Natural killer cell (primary cell): ENCODE measurements at regions not wholly inside any gene's neighbourhood (a gene's known extent, or its start where the extent isn't known, plus 50 kb on each side); places are given as distances from the start of the nearest gene placed in this dataset.

Experiments
- ATAC-seq, 3 donors: fragments of 150-1000 bp in 2 of 3; fragments of 200-7000 bp in 1 of 3; cut with Tn5 transposase; 1 replicate in 1 of 3; 2 replicates in 2 of 3; pipeline ENCODE4 v1.10.0; 2021; ENCODE audit warnings: mild to moderate bottlenecking in 2 of 3, moderate library complexity in 2 of 3
- DNase-seq, 2 donors: peaks; one replicate each; pipeline versions ENCODE4 v3.0.0 to v3.0.0-alpha.2; 2013 to 2021; ENCODE audit warnings: mixed read lengths in 1 of 2
- H3K27ac ChIP-seq: one replicate; pipeline ENCODE4 v1.5.1; 2013; ENCODE audit warnings: mild to moderate bottlenecking, low read length
- H3K27me3 ChIP-seq: one replicate; pipeline ENCODE4 v1.6.1; 2013; ENCODE audit warnings: low read length; ENCODE audit not compliant: control insufficient read depth, insufficient read depth
- H3K36me3 ChIP-seq: one replicate; pipeline ENCODE4 v1.6.1; 2013; ENCODE audit warnings: low read length; ENCODE audit not compliant: control insufficient read depth, insufficient read depth
- H3K4me1 ChIP-seq: one replicate; pipeline ENCODE4 v1.6.1; 2013; ENCODE audit warnings: low read length; ENCODE audit not compliant: control insufficient read depth, insufficient read depth
- H3K4me3 ChIP-seq: one replicate; pipeline ENCODE4 v1.5.1; 2013; ENCODE audit warnings: low read length
- H3K9me3 ChIP-seq: one replicate; pipeline ENCODE4 v1.6.1; 2013; ENCODE audit warnings: low read length; ENCODE audit not compliant: control insufficient read depth, insufficient read depth
- H3K27ac Mint-ChIP-seq, 2 donors: one replicate each; pipeline ENCODE4 v1.8.0; 2022; ENCODE audit warnings: mild to moderate bottlenecking in 2 of 2, mixed read lengths in 2 of 2, moderate library complexity in 1 of 2
- H3K27me3 Mint-ChIP-seq, 2 donors: one replicate each; pipeline ENCODE4 v1.8.0; 2022; ENCODE audit warnings: low read depth in 2 of 2, mixed read lengths in 2 of 2
- H3K36me3 Mint-ChIP-seq: one replicate; pipeline ENCODE4 v1.8.0; 2022; ENCODE audit warnings: mixed read lengths
- H3K4me1 Mint-ChIP-seq, 2 donors: one replicate each; pipeline ENCODE4 v1.8.0; 2022; ENCODE audit warnings: mixed read lengths in 2 of 2
- H3K4me3 Mint-ChIP-seq: one replicate; pipeline ENCODE4 v1.8.0; 2022; ENCODE audit warnings: mild to moderate bottlenecking, moderate library complexity, mixed read lengths
- H3K9me3 Mint-ChIP-seq, 2 donors: one replicate each; pipeline ENCODE4 v1.8.0; 2022; ENCODE audit warnings: mixed read lengths in 2 of 2
- WGBS: methylation state at CpG from one replicate; pipeline ENCODE4 v1.1.7; 2013; ENCODE audit warnings: missing lambda C conversion rate; ENCODE audit not compliant: insufficient coverage; 5-methylcytosine and 5-hydroxymethylcytosine counted together
- intact Hi-C: fragments of 100-400 bp; cut with micrococcal nuclease; formaldehyde crosslinking; loops from one replicate; pipeline ENCODE4 v1.14.2; 2022
- TF ChIP-seq, protein P1 (sequence below): fragments of 200-600 bp; IDR thresholded peaks from one replicate; pipeline ENCODE4 v1.8.0; 2022; ENCODE audit warnings: antibody characterized with exemption

DNA sequence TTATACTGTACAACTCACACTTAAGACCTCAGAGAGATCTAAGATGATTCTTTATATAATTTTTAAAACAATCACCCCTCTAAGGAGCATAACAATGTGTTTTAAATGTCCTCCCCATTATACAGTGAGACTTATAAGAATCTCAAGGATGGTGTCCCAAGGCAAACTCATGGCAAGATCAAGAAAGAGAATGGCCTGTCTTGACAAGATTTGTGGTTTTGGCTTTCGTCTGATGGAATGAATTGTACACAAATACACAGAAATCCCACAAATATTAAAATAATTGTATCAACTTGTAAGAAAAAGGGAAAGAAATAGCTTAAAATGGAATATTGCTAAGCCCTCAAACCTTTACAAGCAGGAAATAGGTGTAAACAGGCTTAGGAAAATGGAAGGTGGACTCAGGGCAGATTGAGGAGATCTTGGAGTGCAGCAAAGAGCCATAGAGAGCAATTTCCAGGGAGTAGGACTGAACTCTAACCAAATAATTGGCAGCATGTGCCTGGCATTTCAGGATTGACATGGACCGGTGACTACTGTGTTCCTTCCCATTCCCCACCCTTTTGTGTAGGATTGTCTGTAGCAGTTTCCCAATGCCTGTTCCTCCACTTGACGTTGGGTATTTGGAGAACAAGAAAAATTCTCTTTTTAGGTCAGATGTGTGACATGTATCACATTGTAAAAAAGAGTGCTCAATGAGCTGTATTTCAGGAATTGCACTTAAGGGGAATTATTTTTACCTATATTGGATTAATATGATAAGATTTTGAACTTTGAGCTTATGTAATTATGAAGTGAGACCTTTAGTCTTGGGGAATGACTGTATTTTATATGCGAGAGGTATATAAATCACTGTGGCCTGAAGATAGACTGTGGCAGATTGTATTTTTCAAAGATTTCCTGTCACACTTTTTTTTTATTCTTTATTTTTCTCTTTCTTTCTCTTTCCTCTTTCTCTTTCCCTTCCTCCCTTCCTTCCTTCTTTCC, 317.8 kb upstream of the SLITRK3 start:
- Histone ChIP-seq H3K36me3 (no peaks in the 10 kb centered on the region), H3K27ac (no peak overlapping the region), H3K4me1 (no peaks in the 10 kb centered on the region), H3K4me3 (no peak overlapping the region), H3K9me3 (peaks cover 6% of the 10 kb centered on the region), H3K27me3 (no peaks in the 10 kb centered on the region)
- Mint-ChIP-seq H3K4me3 (no peak overlapping the region), H3K27ac (no peak overlapping the region), H3K9me3 (peaks cover 21 to 25% of the 10 kb centered on the region in 2 donors), H3K36me3 (no peaks in the 10 kb centered on the region), H3K27me3 (no peaks in the 10 kb centered on the region), H3K4me1 (no peaks in the 10 kb centered on the region)
- TF ChIP-seq, protein P1, sequence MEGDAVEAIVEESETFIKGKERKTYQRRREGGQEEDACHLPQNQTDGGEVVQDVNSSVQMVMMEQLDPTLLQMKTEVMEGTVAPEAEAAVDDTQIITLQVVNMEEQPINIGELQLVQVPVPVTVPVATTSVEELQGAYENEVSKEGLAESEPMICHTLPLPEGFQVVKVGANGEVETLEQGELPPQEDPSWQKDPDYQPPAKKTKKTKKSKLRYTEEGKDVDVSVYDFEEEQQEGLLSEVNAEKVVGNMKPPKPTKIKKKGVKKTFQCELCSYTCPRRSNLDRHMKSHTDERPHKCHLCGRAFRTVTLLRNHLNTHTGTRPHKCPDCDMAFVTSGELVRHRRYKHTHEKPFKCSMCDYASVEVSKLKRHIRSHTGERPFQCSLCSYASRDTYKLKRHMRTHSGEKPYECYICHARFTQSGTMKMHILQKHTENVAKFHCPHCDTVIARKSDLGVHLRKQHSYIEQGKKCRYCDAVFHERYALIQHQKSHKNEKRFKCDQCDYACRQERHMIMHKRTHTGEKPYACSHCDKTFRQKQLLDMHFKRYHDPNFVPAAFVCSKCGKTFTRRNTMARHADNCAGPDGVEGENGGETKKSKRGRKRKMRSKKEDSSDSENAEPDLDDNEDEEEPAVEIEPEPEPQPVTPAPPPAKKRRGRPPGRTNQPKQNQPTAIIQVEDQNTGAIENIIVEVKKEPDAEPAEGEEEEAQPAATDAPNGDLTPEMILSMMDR, result no peak
- no peak for ATAC-seq
- WGBS, result 70% methylated on average over 1 of the region's 4 CpGs
- intact Hi-C loops, result no loop called here
- no peak for DNase-seq

DNA sequence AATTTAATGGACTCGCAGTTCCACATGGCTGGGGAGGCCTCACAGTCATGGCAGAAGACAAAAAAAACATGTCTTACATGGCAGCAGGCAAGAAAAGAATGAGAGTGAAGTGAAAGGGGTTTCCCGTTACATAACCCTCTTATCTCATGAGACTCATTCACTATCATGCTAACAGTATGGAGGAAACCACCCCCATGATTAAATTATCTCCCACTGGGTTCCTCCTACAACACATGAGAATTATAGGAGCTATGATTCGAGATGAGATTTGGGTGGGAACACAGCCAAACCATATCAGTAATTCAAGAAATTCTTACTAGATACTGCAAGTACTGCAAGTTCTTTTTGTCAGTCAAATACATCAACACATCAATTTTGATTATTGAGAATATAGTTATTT, 311.4 kb upstream of the SLITRK3 start:
- H3K4me3 Mint-ChIP-seq, result no peak overlapping the region
- Histone ChIP-seq H3K9me3 (peaks cover 20% of the 10 kb centered on the region), H3K4me3 (no peak overlapping the region), H3K4me1 (no peaks in the 10 kb centered on the region), H3K27ac (no peak overlapping the region), H3K36me3 (no peaks in the 10 kb centered on the region), H3K27me3 (no peaks in the 10 kb centered on the region)
- intact Hi-C loops, result no loop called here
- H3K27ac Mint-ChIP-seq, result no peak overlapping the region
- WGBS, result 100% methylated on average over 1 of the region's 3 CpGs
- H3K4me1 Mint-ChIP-seq, result no peaks in the 10 kb centered on the region
- no peaks in the 10 kb centered on the region for H3K27me3 Mint-ChIP-seq
- DNase-seq (no peak), ATAC-seq (no peak)
- H3K9me3 Mint-ChIP-seq, result peaks cover 17 to 21% of the 10 kb centered on the region in 2 donors
- H3K36me3 Mint-ChIP-seq, result peaks cover 9% of the 10 kb centered on the region
- TF ChIP-seq, protein P1, result no peak

DNA sequence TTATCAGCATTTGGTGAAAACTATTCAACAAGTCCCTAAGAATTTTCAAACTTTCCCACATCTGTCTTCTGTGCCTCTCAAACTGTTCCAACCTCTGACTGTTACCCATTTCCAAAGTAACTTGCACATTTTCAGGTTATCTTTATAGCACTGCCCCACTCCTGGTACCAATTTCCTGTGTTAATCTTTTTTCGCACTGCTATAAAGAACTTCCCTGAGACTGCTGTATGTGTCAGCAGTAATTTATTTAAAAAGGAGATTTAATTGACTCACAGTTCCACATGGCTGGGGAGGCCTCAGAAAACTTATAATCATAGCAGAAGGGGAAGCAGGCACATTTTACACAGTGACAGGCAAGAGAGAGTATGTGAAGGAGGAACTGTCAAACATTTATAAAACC, 310.9 kb upstream of the SLITRK3 start:
- H3K36me3 ChIP-seq, result no peaks in the 10 kb centered on the region
- TF ChIP-seq, protein P1, result no peak
- H3K27me3 ChIP-seq, result no peaks in the 10 kb centered on the region
- H3K4me1 Mint-ChIP-seq, result no peaks in the 10 kb centered on the region
- no peaks in the 10 kb centered on the region for H3K27me3 Mint-ChIP-seq
- no peak overlapping the region for H3K4me3 ChIP-seq
- no peak overlapping the region for H3K27ac ChIP-seq
- H3K4me3 Mint-ChIP-seq, result no peak overlapping the region
- intact Hi-C loops, result no loop called here
- no peak overlapping the region for H3K27ac Mint-ChIP-seq
- H3K9me3 Mint-ChIP-seq, result peaks cover 14 to 16% of the 10 kb centered on the region in 2 donors
- H3K4me1 ChIP-seq, result no peaks in the 10 kb centered on the region
- no peak for ATAC-seq
- H3K36me3 Mint-ChIP-seq, result peaks cover 9% of the 10 kb centered on the region
- peaks cover 20% of the 10 kb centered on the region for H3K9me3 ChIP-seq
- WGBS, result 83% methylated on average over 1 of the region's 1 CpG
- DNase-seq, result no peak
